H1 (cell line): ENCODE measurements at regions not wholly inside any gene's neighbourhood (a gene's known extent, or its start where the extent isn't known, plus 50 kb on each side); places are given as distances from the start of the nearest gene placed in this dataset.

ENCODE experiments used
- CTCF ChIA-PET: fragments of 300-600 bp; sonication (Branson Sonifier 250); formaldehyde crosslinking; loops from one replicate; lab custom pipeline; 2021; ENCODE audit not compliant: partially characterized antibody; lab: Charles Lee
- POLR2A ChIA-PET: fragments of 300-600 bp; sonication (Branson Sonifier 250); formaldehyde crosslinking; loops from one replicate; lab custom pipeline; 2021; ENCODE audit warnings: inconsistent platforms; ENCODE audit not compliant: partially characterized antibody; lab: Charles Lee
- DNase-seq, 2 experiments: peaks; one replicate each; pipeline versions ENCODE4 v3.0.0 to v3.0.0-alpha.2; 2010 to 2022; ENCODE audit warnings: low spot score in 2 of 2, low read depth in 1 of 2, mixed read lengths in 1 of 2
- FAIRE-seq: peaks from 2 replicates; lab custom pipeline; 2011; peaks lifted over from hg19 to GRCh38; lab: Jason Lieb, UNC
- H2AFZ ChIP-seq: 2 replicates; pipeline ENCODE4 v1.8.1; 2012; ENCODE audit warnings: low read length, inconsistent platforms
- H2AK5ac ChIP-seq: 2 replicates; pipeline ENCODE4 v1.6.1; 2013; ENCODE audit warnings: low read depth, low read length
- H2BK120ac ChIP-seq: replicated peaks from 2 replicates; pipeline ENCODE3; 2013; ENCODE audit warnings: low read depth, low read length, inconsistent platforms
- H2BK12ac ChIP-seq: 2 replicates; pipeline ENCODE4 v1.6.1; 2013; ENCODE audit warnings: low read depth, low read length
- H2BK15ac ChIP-seq: 2 replicates; pipeline ENCODE4 v1.6.1; 2013; ENCODE audit warnings: low read length
- H2BK20ac ChIP-seq: 2 replicates; pipeline ENCODE4 v1.6.1; 2013; ENCODE audit warnings: low read length
- H2BK5ac ChIP-seq: 2 replicates; pipeline ENCODE4 v1.6.1; 2013; ENCODE audit warnings: low read depth, low read length
- H3K14ac ChIP-seq: 2 replicates; pipeline ENCODE4 v1.6.1; 2013; ENCODE audit warnings: inconsistent platforms; ENCODE audit not compliant: insufficient read length
- H3K18ac ChIP-seq: 2 replicates; pipeline ENCODE4 v1.6.1; 2013; ENCODE audit warnings: low read length; ENCODE audit errors: extremely low read depth
- H3K23ac ChIP-seq: 2 replicates; pipeline ENCODE4 v1.6.1; 2013; ENCODE audit warnings: inconsistent platforms; ENCODE audit not compliant: insufficient read length
- H3K23me2 ChIP-seq: 2 replicates; pipeline ENCODE4 v1.6.1; 2013; ENCODE audit warnings: low read depth, low read length
- H3K27ac ChIP-seq: 2 replicates; pipeline ENCODE4 v1.6.1; 2011; ENCODE audit warnings: low read depth, low read length, inconsistent platforms
- H3K27me3 ChIP-seq, 4 experiments: replicated peaks in 1 of 4; 1 replicate in 1 of 4; 2 replicates in 3 of 4; pipeline versions ENCODE4 v1.6.1 to v1.8.1; 2011 to 2013; ENCODE audit warnings: low read length in 3 of 4, mild to moderate bottlenecking in 3 of 4, inconsistent platforms in 2 of 4, mixed read lengths in 2 of 4, moderate library complexity in 1 of 4; ENCODE audit not compliant: control insufficient read depth in 3 of 4, insufficient read depth in 3 of 4; ENCODE audit errors: extremely low read depth in 1 of 4
- H3K36me3 ChIP-seq, 4 experiments: 2 replicates each; pipeline versions ENCODE4 v1.6.1 to v1.8.1; 2011 to 2013; ENCODE audit warnings: mild to moderate bottlenecking in 4 of 4, low read length in 3 of 4, moderate library complexity in 2 of 4, control low read depth in 1 of 4, inconsistent platforms in 1 of 4; ENCODE audit not compliant: insufficient read depth in 4 of 4, control insufficient read depth in 2 of 4
- H3K4ac ChIP-seq: replicated peaks from 2 replicates; pipeline ENCODE3; 2013; ENCODE audit warnings: low read length, low read depth, mixed read lengths, inconsistent platforms; ENCODE audit not compliant: insufficient read length
- H3K4me1 ChIP-seq, 4 experiments: replicated peaks in 1 of 4; 1 replicate in 1 of 4; 2 replicates in 3 of 4; pipeline versions ENCODE4 v1.6.1 to v1.8.1; 2011 to 2013; ENCODE audit warnings: low read length in 3 of 4, inconsistent platforms in 2 of 4, mixed read lengths in 1 of 4; ENCODE audit not compliant: insufficient read depth in 4 of 4, control insufficient read depth in 3 of 4
- H3K4me2 ChIP-seq, 2 experiments: 2 replicates each; pipeline versions ENCODE4 v1.6.1 to v1.8.1; 2011 to 2013; ENCODE audit warnings: low read depth in 2 of 2, low read length in 2 of 2, control low read depth in 1 of 2, inconsistent platforms in 1 of 2, mild to moderate bottlenecking in 1 of 2; ENCODE audit not compliant: insufficient read depth in 1 of 2
- H3K4me3 ChIP-seq, 4 experiments: fragments of 200-600, 300-600 bp in 1 of 4; sonication (generic), shearing (Covaris generic), sonication (Bioruptor Twin) in 1 of 4; 2 replicates each; pipeline versions ENCODE4 v1.5.1 to v1.8.1; 2011 to 2016; ENCODE audit warnings: low read length in 4 of 4, low read depth in 3 of 4, control low read depth in 2 of 4, inconsistent platforms in 2 of 4, mild to moderate bottlenecking in 2 of 4, mixed read lengths in 1 of 4, moderate library complexity in 1 of 4; ENCODE audit not compliant: insufficient read depth in 2 of 4; ENCODE audit errors: extremely low read depth in 1 of 4
- H3K56ac ChIP-seq: replicated peaks from 2 replicates; pipeline ENCODE3; 2013; ENCODE audit warnings: low read depth, mild to moderate bottlenecking, mixed read lengths, low read length, inconsistent platforms; ENCODE audit not compliant: insufficient read length
- H3K79me1 ChIP-seq: 2 replicates; pipeline ENCODE4 v1.6.1; 2013; ENCODE audit warnings: low read depth, low read length, control low read depth
- H3K79me2 ChIP-seq, 2 experiments: 2 replicates each; pipeline versions ENCODE4 v1.6.1 to v1.8.1; 2012 to 2013; ENCODE audit warnings: low read length in 2 of 2, mild to moderate bottlenecking in 2 of 2, inconsistent platforms in 1 of 2; ENCODE audit not compliant: insufficient read depth in 2 of 2, control insufficient read depth in 1 of 2
- H3K9ac ChIP-seq, 4 experiments: replicated peaks in 1 of 4; 1 replicate in 1 of 4; 2 replicates in 3 of 4; pipeline versions ENCODE4 v1.6.1 to v1.8.1; 2011 to 2013; ENCODE audit warnings: low read depth in 3 of 4, low read length in 3 of 4, control low read depth in 2 of 4, mild to moderate bottlenecking in 2 of 4, moderate library complexity in 2 of 4, inconsistent platforms in 1 of 4; ENCODE audit errors: extremely low read depth in 1 of 4
- H3K9me3 ChIP-seq, 2 experiments: 2 replicates each; pipeline versions ENCODE4 v1.6.1 to v1.8.1; 2012 to 2013; ENCODE audit warnings: mild to moderate bottlenecking in 2 of 2, moderate library complexity in 2 of 2, control low read depth in 1 of 2, inconsistent platforms in 1 of 2, low read depth in 1 of 2, low read length in 1 of 2, mixed read lengths in 1 of 2; ENCODE audit not compliant: insufficient read depth in 2 of 2
- H4K20me1 ChIP-seq, 2 experiments: replicated peaks in 1 of 2; 2 replicates each; pipeline versions ENCODE3 to v1.8.1; 2011 to 2013; ENCODE audit warnings: inconsistent platforms in 2 of 2, low read length in 2 of 2, mild to moderate bottlenecking in 1 of 2; ENCODE audit not compliant: insufficient read depth in 2 of 2, control insufficient read depth in 1 of 2
- H4K5ac ChIP-seq: 2 replicates; pipeline ENCODE4 v1.6.1; 2013; ENCODE audit warnings: low read length, low read depth, mixed read lengths, inconsistent platforms; ENCODE audit not compliant: insufficient read length
- H4K8ac ChIP-seq: 2 replicates; pipeline ENCODE4 v1.8.0; 2013; ENCODE audit warnings: mild to moderate bottlenecking, moderate library complexity, low read length, inconsistent platforms; ENCODE audit not compliant: insufficient read depth; ENCODE audit errors: extremely low read depth
- H4K91ac ChIP-seq: replicated peaks from 2 replicates; pipeline ENCODE3; 2013; ENCODE audit warnings: low read length, mixed read lengths, inconsistent platforms; ENCODE audit not compliant: insufficient read length
- ATF2 ChIP-seq: IDR thresholded peaks from 2 replicates; pipeline ENCODE4 v1.6.1; 2012; ENCODE audit warnings: low read length, inconsistent platforms
- ATF3 ChIP-seq: IDR thresholded peaks from 2 replicates; pipeline ENCODE4 v1.6.1; 2011; ENCODE audit warnings: low read depth, mild to moderate bottlenecking, low read length; ENCODE audit not compliant: insufficient read depth
- BRCA1 ChIP-seq: IDR thresholded peaks from 2 replicates; pipeline ENCODE4 v1.6.1; 2012; ENCODE audit warnings: low read depth, low read length, improper control_type of control experiment
- CBX5 ChIP-seq: fragments of 300-800, 300-1000 bp; sonication (generic); IDR thresholded peaks from 2 replicates; pipeline ENCODE4 v1.7.1; 2016; ENCODE audit warnings: antibody characterized with exemption, low read length, low read depth
- CBX8 ChIP-seq: fragments of 300-800, 300-1000 bp; sonication (generic); IDR thresholded peaks from 2 replicates; pipeline ENCODE4 v1.7.1; 2016; ENCODE audit warnings: low read depth, low read length, borderline replicate concordance
- GTF2F1 ChIP-seq: IDR thresholded peaks from 2 replicates; pipeline ENCODE4 v1.6.1; 2012; ENCODE audit warnings: low read depth, low read length, improper control_type of control experiment, borderline replicate concordance
- NANOG ChIP-seq: IDR thresholded peaks from 2 replicates; pipeline ENCODE4 v1.6.1; 2011; ENCODE audit warnings: low read length, low read depth, mild to moderate bottlenecking, inconsistent platforms; ENCODE audit not compliant: insufficient read depth, poor library complexity, severe bottlenecking
- POLR2A ChIP-seq, 2 experiments: IDR thresholded peaks; 1 replicate in 1 of 2; 2 replicates in 1 of 2; pipeline ENCODE4 v1.6.1; 2011; ENCODE audit warnings: low read depth in 2 of 2, low read length in 2 of 2, mild to moderate bottlenecking in 2 of 2; ENCODE audit errors: control extremely low read depth in 1 of 2
- POLR2AphosphoS5 ChIP-seq: IDR thresholded peaks from 2 replicates; pipeline ENCODE4 v1.6.1; 2011; ENCODE audit warnings: low read depth, low read length
- TAF7 ChIP-seq: optimal IDR thresholded peaks from 2 replicates; pipeline ENCODE3; 2011; ENCODE audit warnings: low read depth, mild to moderate bottlenecking, inconsistent platforms, low read length, moderate library complexity, borderline replicate concordance
- USF2 ChIP-seq: IDR thresholded peaks from 2 replicates; pipeline ENCODE4 v1.6.1; 2011; ENCODE audit warnings: low read length, improper control_type of control experiment
- WGBS, 2 experiments: shearing (Covaris generic) in 1 of 2; methylation state at CpG; one replicate each; pipeline versions ENCODE4 v1.1.6 to v1.1.7; 2013 to 2015; ENCODE audit warnings: low lambda C conversion rate in 2 of 2, mixed read lengths in 2 of 2, inconsistent platforms in 1 of 2, low coverage in 1 of 2, missing lambda C conversion rate in 1 of 2; ENCODE audit not compliant: insufficient replicate concordance in 2 of 2, insufficient coverage in 1 of 2, insufficient read length in 1 of 2; ENCODE audit errors: extremely low coverage in 1 of 2, missing lambda C conversion rate in 1 of 2; 5-methylcytosine and 5-hydroxymethylcytosine counted together

GRCh38 chr4:157443537-157443936 is 223.0 kb downstream of the GRIA2 start:
- Histone ChIP-seq H3K4me2 (no peak overlapping the region), H3K79me1 (no peaks in the 10 kb centered on the region), H4K91ac (no peak overlapping the region), H2BK12ac (no peak overlapping the region), H4K5ac (no peak overlapping the region), H4K8ac (0 out of 2 replicates have a peak overlapping the region, but pooled peaks have one; percentile 41), H3K23ac (no peak overlapping the region), H3K79me2 (no peaks in the 10 kb centered on the region), H3K14ac (no peak overlapping the region), H2BK5ac (no peak overlapping the region), H3K27me3 (no peaks in the 10 kb centered on the region), H2BK15ac (no peak overlapping the region), H3K4ac (no peak overlapping the region), H3K4me3 (no peak overlapping the region), H3K4me1 (no peaks in the 10 kb centered on the region), H2AK5ac (no peak overlapping the region), H3K27ac (no peak overlapping the region), H3K9ac (no peak overlapping the region), H3K9me3 (no peaks in the 10 kb centered on the region), H2BK20ac (no peak overlapping the region), H3K56ac (no peak overlapping the region), H2AFZ (no peak overlapping the region), H2BK120ac (no peak overlapping the region), H3K18ac (no peak overlapping the region), H4K20me1 (no peaks in the 10 kb centered on the region), H3K36me3 (no peaks in the 10 kb centered on the region), H3K23me2 (no peaks in the 10 kb centered on the region)
- WGBS, 2 experiments: 96% methylated on average over 5 of the region's 5 CpGs; no CpG with 5 or more reads in 1 of the 2 experiments
- no peak for FAIRE-seq
- DNase-seq: no peak
- POLR2A ChIA-PET: no interaction called here
- CTCF ChIA-PET: no interaction called here
- TF ChIP-seq ATF2: no peak
- TF ChIP-seq POLR2A (IDR thresholded peaks at IDR 0.05; ENCODE audit: control extremely low read depth in 1 of 2, low read depth in 2 of 2, low read length in 2 of 2): no peak
- no peak for TF ChIP-seq POLR2AphosphoS5
- TF ChIP-seq BRCA1: no peak
- no peak for TF ChIP-seq CBX8
- TF ChIP-seq TAF7: no peak
- no peak for TF ChIP-seq NANOG
- TF ChIP-seq USF2: no peak
- TF ChIP-seq ATF3: no peak
- no peak for TF ChIP-seq CBX5
- no peak for TF ChIP-seq GTF2F1
